ENCODE measurements at regions not wholly inside any gene's neighbourhood (a gene's known extent, or its start where the extent isn't known, plus 50 kb on each side); places are given as distances from the start of the nearest gene placed in this dataset.

DNA sequence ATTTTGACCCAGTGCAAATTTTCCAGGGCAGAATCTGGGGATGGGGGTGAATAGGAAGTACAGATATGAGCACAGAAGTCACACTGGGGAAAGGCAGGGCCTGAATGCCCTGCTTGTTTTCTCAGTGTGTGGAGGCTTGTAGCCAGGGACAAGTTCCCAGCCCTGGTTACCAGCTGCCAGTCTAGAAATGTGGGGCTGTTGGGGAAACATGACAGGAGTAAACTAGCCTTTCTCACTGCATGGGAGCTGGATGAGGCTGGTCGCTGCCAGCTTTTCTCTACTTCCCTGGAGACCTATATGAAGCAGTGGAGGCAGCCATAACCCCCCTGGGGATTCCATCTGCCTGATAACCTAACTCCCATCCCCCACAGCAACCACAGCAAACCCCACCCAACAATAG is 2267.7 kb downstream of the PCDH9 start (continued):
- TF ChIP-seq SP1 (IDR thresholded peaks at IDR 0.05): no peak

DNA sequence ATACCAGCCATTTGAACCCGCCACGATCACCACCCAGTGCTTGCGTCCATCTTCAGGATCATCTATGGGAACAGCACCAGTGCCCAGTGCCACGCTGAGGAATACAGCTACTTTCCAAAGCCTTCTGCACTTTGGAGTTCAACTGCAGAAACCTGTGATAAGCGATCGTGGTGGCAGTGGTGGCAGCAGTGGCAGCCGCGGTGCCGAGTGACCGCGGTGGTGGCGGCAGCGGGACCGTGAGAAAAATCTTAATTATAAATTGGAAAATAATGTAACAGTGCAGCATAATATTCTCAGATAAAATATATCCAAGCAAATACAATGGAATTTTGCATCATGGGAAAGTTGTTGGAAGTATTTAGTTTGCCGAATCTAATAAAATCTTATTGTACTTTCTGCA is 2270.9 kb downstream of the PCDH9 start:
- H3K36me3 ChIP-seq (ENCODE audit: control insufficient read depth in 4 of 4, insufficient read depth in 3 of 4, low read depth in 1 of 4, low read length in 3 of 4): no peaks in the 10 kb centered on the region
- no peak overlapping the region for H3K27ac ChIP-seq (ENCODE audit: low read depth in 1 of 2, low read length in 2 of 2)
- 92% methylated on average over 15 of the region's 15 CpGs for WGBS
- TF ChIP-seq RXRA (IDR thresholded peaks at IDR 0.05): no peak
- TF ChIP-seq JUND (IDR thresholded peaks at IDR 0.05): no peak
- no peak for TF ChIP-seq SP1 (IDR thresholded peaks at IDR 0.05)
- TF ChIP-seq YY1 (IDR thresholded peaks at IDR 0.05): no peak
- no peak for TF ChIP-seq GABPA (IDR thresholded peaks at IDR 0.05 in 1 of 2, conservative IDR thresholded peaks at IDR 0.05 in 1 of 2)
- TF ChIP-seq ZBTB33 (IDR thresholded peaks at IDR 0.05): no peak
- TF ChIP-seq MAX (IDR thresholded peaks at IDR 0.05): no peak
- TF ChIP-seq HNF4G (IDR thresholded peaks at IDR 0.05): no peak
- TF ChIP-seq, protein P1, sequence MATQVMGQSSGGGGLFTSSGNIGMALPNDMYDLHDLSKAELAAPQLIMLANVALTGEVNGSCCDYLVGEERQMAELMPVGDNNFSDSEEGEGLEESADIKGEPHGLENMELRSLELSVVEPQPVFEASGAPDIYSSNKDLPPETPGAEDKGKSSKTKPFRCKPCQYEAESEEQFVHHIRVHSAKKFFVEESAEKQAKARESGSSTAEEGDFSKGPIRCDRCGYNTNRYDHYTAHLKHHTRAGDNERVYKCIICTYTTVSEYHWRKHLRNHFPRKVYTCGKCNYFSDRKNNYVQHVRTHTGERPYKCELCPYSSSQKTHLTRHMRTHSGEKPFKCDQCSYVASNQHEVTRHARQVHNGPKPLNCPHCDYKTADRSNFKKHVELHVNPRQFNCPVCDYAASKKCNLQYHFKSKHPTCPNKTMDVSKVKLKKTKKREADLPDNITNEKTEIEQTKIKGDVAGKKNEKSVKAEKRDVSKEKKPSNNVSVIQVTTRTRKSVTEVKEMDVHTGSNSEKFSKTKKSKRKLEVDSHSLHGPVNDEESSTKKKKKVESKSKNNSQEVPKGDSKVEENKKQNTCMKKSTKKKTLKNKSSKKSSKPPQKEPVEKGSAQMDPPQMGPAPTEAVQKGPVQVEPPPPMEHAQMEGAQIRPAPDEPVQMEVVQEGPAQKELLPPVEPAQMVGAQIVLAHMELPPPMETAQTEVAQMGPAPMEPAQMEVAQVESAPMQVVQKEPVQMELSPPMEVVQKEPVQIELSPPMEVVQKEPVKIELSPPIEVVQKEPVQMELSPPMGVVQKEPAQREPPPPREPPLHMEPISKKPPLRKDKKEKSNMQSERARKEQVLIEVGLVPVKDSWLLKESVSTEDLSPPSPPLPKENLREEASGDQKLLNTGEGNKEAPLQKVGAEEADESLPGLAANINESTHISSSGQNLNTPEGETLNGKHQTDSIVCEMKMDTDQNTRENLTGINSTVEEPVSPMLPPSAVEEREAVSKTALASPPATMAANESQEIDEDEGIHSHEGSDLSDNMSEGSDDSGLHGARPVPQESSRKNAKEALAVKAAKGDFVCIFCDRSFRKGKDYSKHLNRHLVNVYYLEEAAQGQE (IDR thresholded peaks at IDR 0.05): no peak
- TF ChIP-seq CTCF (IDR thresholded peaks at IDR 0.05; ENCODE audit: low read depth, low read length, missing input control): no peak
- TF ChIP-seq EGR1 (IDR thresholded peaks at IDR 0.05; ENCODE audit: low read depth in 2 of 2): no peak
- no peak for TF ChIP-seq FOXA2 (IDR thresholded peaks at IDR 0.05)
- no peak for TF ChIP-seq TAF1 (conservative IDR thresholded peaks at IDR 0.05)
- TF ChIP-seq HNF4A (conservative IDR thresholded peaks at IDR 0.05): no peak
- TF ChIP-seq FOXA1 (IDR thresholded peaks at IDR 0.05): no peak
- H3K4me3 ChIP-seq (ENCODE audit: low read depth in 1 of 3, low read length in 3 of 3): no peak overlapping the region
- H3K9me3 ChIP-seq (ENCODE audit: control insufficient read depth in 4 of 4, low read length in 3 of 4): no peaks in the 10 kb centered on the region
- no peaks in the 10 kb centered on the region for H3K4me1 ChIP-seq (ENCODE audit: control insufficient read depth in 4 of 4, insufficient read depth in 4 of 4, low read length in 3 of 4)
- no peak overlapping the region for H3K9ac ChIP-seq (ENCODE audit: low read depth in 1 of 2, low read length in 2 of 2)
- H3K27me3 ChIP-seq (ENCODE audit: control insufficient read depth in 4 of 4, insufficient read depth in 4 of 4, low read length in 3 of 4): no peaks in the 10 kb centered on the region
- DNase-seq (ENCODE audit: low spot score): no peak

DNA sequence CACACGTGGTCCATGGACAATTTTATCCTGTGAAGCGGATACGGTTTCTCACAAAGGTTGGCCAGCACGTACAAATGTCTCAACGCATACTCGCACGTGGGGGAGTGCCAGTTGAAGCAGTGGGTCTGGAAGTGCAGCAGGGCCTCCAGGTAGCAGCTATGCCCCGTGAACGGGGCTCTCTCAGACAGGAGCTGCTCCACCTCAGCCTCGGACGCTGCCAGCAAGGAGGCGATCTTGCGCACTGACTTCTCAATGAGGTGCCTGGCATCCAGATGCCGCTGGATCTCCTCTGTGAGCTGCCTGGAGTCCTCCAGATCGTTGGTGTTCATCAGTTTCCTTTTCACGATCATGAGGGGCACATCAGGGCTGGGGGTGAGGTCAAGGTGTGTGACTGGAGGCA is 2272.0 kb downstream of the PCDH9 start:
- Histone ChIP-seq H3K4me3 (ENCODE audit: low read depth in 1 of 3, low read length in 3 of 3) (no peak overlapping the region), H3K27ac (ENCODE audit: low read depth in 1 of 2, low read length in 2 of 2) (no peak overlapping the region), H3K36me3 (ENCODE audit: control insufficient read depth in 4 of 4, insufficient read depth in 3 of 4, low read depth in 1 of 4, low read length in 3 of 4) (no peaks in the 10 kb centered on the region), H3K9me3 (ENCODE audit: control insufficient read depth in 4 of 4, low read length in 3 of 4) (no peaks in the 10 kb centered on the region), H3K27me3 (ENCODE audit: control insufficient read depth in 4 of 4, insufficient read depth in 4 of 4, low read length in 3 of 4) (no peaks in the 10 kb centered on the region), H3K4me1 (ENCODE audit: control insufficient read depth in 4 of 4, insufficient read depth in 4 of 4, low read length in 3 of 4) (no peaks in the 10 kb centered on the region), H3K9ac (ENCODE audit: low read depth in 1 of 2, low read length in 2 of 2) (no peak overlapping the region)
- WGBS: 85% methylated on average over 16 of the region's 16 CpGs
- DNase-seq (ENCODE audit: low spot score): no peak
- no peak for TF ChIP-seq RXRA (IDR thresholded peaks at IDR 0.05)
- no peak for TF ChIP-seq HNF4A (conservative IDR thresholded peaks at IDR 0.05)
- TF ChIP-seq YY1 (IDR thresholded peaks at IDR 0.05): no peak
- TF ChIP-seq MAX (IDR thresholded peaks at IDR 0.05): no peak
- TF ChIP-seq NR2F2 (IDR thresholded peaks at IDR 0.05): no peak
- TF ChIP-seq, protein P2, sequence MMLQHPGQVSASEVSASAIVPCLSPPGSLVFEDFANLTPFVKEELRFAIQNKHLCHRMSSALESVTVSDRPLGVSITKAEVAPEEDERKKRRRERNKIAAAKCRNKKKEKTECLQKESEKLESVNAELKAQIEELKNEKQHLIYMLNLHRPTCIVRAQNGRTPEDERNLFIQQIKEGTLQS (IDR thresholded peaks at IDR 0.05): no peak
- no peak for TF ChIP-seq TAF1 (conservative IDR thresholded peaks at IDR 0.05)
- TF ChIP-seq, protein P1 (IDR thresholded peaks at IDR 0.05): no peak
- TF ChIP-seq EGR1 (IDR thresholded peaks at IDR 0.05; ENCODE audit: low read depth in 2 of 2): no peak
- TF ChIP-seq HNF4G (IDR thresholded peaks at IDR 0.05): no peak
- no peak for TF ChIP-seq SP1 (IDR thresholded peaks at IDR 0.05)

Measured in liver (tissue), 8 donors.